Adrenal gland (tissue), 5 donors: ENCODE measurements at regions not wholly inside any gene's neighbourhood (a gene's known extent, or its start where the extent isn't known, plus 50 kb on each side); places are given as distances from the start of the nearest gene placed in this dataset.

ENCODE experiments used
- POLR2A ChIP-seq, 2 donors: fragments of 450-650 bp; IDR thresholded peaks; one replicate each; pipeline ENCODE4 v1.6.1; 2017; ENCODE audit warnings: antibody characterized with exemption in 2 of 2, mild to moderate bottlenecking in 2 of 2, moderate library complexity in 1 of 2
- TF ChIP-seq, protein P1 (sequence below), 6 experiments: fragments of 450-650 bp in 4 of 6; fragments of 200-600 bp in 2 of 6; sonication (generic) in 1 of 6; IDR thresholded peaks; 1 replicate in 5 of 6; 2 replicates in 1 of 6; pipeline versions ENCODE4 v1.5.1 to v1.8.0; 2016 to 2021; ENCODE audit warnings: antibody characterized with exemption in 6 of 6, mild to moderate bottlenecking in 2 of 6, moderate library complexity in 1 of 6
- donor health status: DM: no; HTN: no; CAD: no.

DNA sequence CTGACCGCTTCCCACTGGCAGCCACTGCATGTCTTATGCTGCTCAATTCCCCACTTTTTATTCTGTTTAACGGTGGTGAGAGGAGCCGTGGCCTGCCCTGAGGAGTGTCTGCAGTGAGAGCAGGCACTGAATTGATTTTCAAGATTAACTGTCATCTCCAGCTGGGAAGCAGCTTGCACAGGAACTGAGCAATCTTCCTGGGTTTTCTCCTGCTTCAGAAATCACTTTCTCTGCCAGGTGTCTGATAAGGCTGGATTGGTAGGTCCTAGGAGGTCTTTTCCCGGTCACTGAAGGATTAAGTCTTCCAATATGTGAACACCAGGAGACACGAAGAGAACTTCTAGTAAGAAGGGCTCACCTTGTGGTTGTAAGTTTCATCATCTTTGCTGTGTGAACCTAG, 181.1 kb upstream of the RAD23B start:
- TF ChIP-seq, protein P1, sequence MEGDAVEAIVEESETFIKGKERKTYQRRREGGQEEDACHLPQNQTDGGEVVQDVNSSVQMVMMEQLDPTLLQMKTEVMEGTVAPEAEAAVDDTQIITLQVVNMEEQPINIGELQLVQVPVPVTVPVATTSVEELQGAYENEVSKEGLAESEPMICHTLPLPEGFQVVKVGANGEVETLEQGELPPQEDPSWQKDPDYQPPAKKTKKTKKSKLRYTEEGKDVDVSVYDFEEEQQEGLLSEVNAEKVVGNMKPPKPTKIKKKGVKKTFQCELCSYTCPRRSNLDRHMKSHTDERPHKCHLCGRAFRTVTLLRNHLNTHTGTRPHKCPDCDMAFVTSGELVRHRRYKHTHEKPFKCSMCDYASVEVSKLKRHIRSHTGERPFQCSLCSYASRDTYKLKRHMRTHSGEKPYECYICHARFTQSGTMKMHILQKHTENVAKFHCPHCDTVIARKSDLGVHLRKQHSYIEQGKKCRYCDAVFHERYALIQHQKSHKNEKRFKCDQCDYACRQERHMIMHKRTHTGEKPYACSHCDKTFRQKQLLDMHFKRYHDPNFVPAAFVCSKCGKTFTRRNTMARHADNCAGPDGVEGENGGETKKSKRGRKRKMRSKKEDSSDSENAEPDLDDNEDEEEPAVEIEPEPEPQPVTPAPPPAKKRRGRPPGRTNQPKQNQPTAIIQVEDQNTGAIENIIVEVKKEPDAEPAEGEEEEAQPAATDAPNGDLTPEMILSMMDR (IDR thresholded peaks at IDR 0.05) = no peak
- no peak for TF ChIP-seq POLR2A (IDR thresholded peaks at IDR 0.05)
